CD4-positive, alpha-beta T cell treated with Interleukin-15 for 4 hours (primary cell): ENCODE measurements at regions not wholly inside any gene's neighbourhood (a gene's known extent, or its start where the extent isn't known, plus 50 kb on each side); places are given as distances from the start of the nearest gene placed in this dataset.

Experiments
- DNase-seq: peaks from one replicate; pipeline ENCODE4 v3.0.0-alpha.2; 2020; ENCODE audit warnings: low spot score

- DNase-seq: no peak
Observed at GRCh38 chrX:110430293-110431076, 71.8 kb downstream of the RTL9 start.

GRCh38 chrX:110432091-110432905 is 73.7 kb downstream of the RTL9 start:
- no peak for DNase-seq

- DNase-seq: no peak
Observed at GRCh38 chrX:110432906-110433215, 74.2 kb downstream of the RTL9 start.

- DNase-seq: no peak
Observed at GRCh38 chrX:110435196-110435595, 76.5 kb downstream of the RTL9 start.

GRCh38 chrX:110436523-110436922 is 77.9 kb downstream of the RTL9 start:
- DNase-seq: no peak

GRCh38 chrX:110437686-110438085 is 79.0 kb downstream of the RTL9 start:
- DNase-seq: no peak

GRCh38 chrX:110440016-110440805 is 81.6 kb downstream of the RTL9 start:
- DNase-seq: no peak

GRCh38 chrX:110442635-110443034 is 84.0 kb downstream of the RTL9 start:
- DNase-seq: no peak

- DNase-seq: no peak
Observed at GRCh38 chrX:110444996-110445395, 86.3 kb downstream of the RTL9 start.

- no peak for DNase-seq
Observed at GRCh38 chrX:110448459-110448858, 89.8 kb downstream of the RTL9 start.

- DNase-seq: no peak
Observed at GRCh38 chrX:110449312-110449711, 90.7 kb downstream of the RTL9 start.

GRCh38 chrX:110450050-110450449 is 91.4 kb downstream of the RTL9 start:
- peak; percentile 33 for DNase-seq

GRCh38 chrX:110454336-110454735 is 95.7 kb downstream of the RTL9 start:
- DNase-seq: no peak

GRCh38 chrX:110462957-110463356 is 104.3 kb downstream of the RTL9 start:
- no peak for DNase-seq

GRCh38 chrX:110466790-110467189 is 108.1 kb downstream of the RTL9 start:
- DNase-seq: no peak

- DNase-seq: no peak
Observed at GRCh38 chrX:110472265-110472664, 113.6 kb downstream of the RTL9 start.

GRCh38 chrX:110477593-110478228 is 119.1 kb downstream of the RTL9 start:
- DNase-seq: no peak

GRCh38 chrX:110491846-110492620 is 133.4 kb downstream of the RTL9 start:
- DNase-seq: no peak

GRCh38 chrX:110504947-110505346 is 146.3 kb downstream of the RTL9 start:
- no peak for DNase-seq

- DNase-seq: no peak
Observed at GRCh38 chrX:110509755-110510532, 151.3 kb downstream of the RTL9 start.

GRCh38 chrX:110511238-110511637 is 152.6 kb downstream of the RTL9 start:
- no peak for DNase-seq
